ENCODE measurements at regions not wholly inside any gene's neighbourhood (a gene's known extent, or its start where the extent isn't known, plus 50 kb on each side); places are given as distances from the start of the nearest gene placed in this dataset.

DNA sequence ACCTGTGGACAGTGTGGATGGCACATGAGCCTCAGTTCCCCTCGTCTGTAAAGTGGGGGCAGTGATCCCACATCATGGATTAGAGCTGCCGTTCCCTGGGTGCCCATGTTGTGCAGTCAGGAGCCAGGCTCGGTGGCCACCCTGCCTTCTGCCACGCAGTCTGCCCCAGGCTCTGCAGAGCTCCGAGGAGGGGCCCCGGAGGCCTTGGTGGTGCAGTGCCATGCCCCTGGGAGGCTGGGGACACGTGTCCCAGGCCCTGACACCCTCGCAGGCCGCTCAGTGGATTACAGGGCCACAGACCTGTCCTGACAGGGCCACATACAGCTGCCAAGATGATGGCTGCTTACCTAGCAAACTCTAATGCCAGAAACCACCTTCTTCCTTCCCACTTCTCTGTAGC is 59.7 kb upstream of the ZNF469 start:
- no peaks in the 10 kb centered on the region for H3K4me1 Mint-ChIP-seq
- H3K36me3 Mint-ChIP-seq, result peaks cover 6% of the 10 kb centered on the region
- no peaks in the 10 kb centered on the region for H3K27me3 Mint-ChIP-seq (ENCODE audit: low read depth)
- ATAC-seq (no peak), DNase-seq (ENCODE audit: low spot score) (no peak)
- H3K9me3 Mint-ChIP-seq, result peaks cover 8% of the 10 kb centered on the region
- TF ChIP-seq, protein P1, sequence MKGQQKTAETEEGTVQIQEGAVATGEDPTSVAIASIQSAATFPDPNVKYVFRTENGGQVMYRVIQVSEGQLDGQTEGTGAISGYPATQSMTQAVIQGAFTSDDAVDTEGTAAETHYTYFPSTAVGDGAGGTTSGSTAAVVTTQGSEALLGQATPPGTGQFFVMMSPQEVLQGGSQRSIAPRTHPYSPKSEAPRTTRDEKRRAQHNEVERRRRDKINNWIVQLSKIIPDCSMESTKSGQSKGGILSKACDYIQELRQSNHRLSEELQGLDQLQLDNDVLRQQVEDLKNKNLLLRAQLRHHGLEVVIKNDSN (CRISPR knock-in tag; IDR thresholded peaks at IDR 0.05), result no peak
- TF ChIP-seq ZNF396 (CRISPR knock-in tag; IDR thresholded peaks at IDR 0.05; ENCODE audit: borderline replicate concordance) (no peak), ETV6 (CRISPR knock-in tag; IDR thresholded peaks at IDR 0.05) (no peak), NFATC4 (CRISPR knock-in tag; IDR thresholded peaks at IDR 0.05) (no peak), ATF1 (CRISPR knock-in tag; IDR thresholded peaks at IDR 0.05) (no peak), NFYB (CRISPR knock-in tag; conservative IDR thresholded peaks at IDR 0.05; ENCODE audit: low read depth) (no peak), MYBL2 (CRISPR knock-in tag; IDR thresholded peaks at IDR 0.05) (no peak), TCF7 (CRISPR knock-in tag; IDR thresholded peaks at IDR 0.05; ENCODE audit: low read depth) (no peak), ZNF232 (CRISPR knock-in tag; IDR thresholded peaks at IDR 0.05) (no peak), SMAD3 (CRISPR knock-in tag; IDR thresholded peaks at IDR 0.05; ENCODE audit: borderline replicate concordance) (no peak)
- TF ChIP-seq, protein P2, sequence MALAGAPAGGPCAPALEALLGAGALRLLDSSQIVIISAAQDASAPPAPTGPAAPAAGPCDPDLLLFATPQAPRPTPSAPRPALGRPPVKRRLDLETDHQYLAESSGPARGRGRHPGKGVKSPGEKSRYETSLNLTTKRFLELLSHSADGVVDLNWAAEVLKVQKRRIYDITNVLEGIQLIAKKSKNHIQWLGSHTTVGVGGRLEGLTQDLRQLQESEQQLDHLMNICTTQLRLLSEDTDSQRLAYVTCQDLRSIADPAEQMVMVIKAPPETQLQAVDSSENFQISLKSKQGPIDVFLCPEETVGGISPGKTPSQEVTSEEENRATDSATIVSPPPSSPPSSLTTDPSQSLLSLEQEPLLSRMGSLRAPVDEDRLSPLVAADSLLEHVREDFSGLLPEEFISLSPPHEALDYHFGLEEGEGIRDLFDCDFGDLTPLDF (CRISPR knock-in tag; IDR thresholded peaks at IDR 0.05), result no peak
- TF ChIP-seq, protein P3, sequence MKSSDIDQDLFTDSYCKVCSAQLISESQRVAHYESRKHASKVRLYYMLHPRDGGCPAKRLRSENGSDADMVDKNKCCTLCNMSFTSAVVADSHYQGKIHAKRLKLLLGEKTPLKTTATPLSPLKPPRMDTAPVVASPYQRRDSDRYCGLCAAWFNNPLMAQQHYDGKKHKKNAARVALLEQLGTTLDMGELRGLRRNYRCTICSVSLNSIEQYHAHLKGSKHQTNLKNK (CRISPR knock-in tag; IDR thresholded peaks at IDR 0.05), result no peak
- CTCF ChIA-PET, result no interaction called here
- POLR2A ChIA-PET, result no interaction called here
- no peak overlapping the region for H3K4me3 Mint-ChIP-seq
- H3K27ac Mint-ChIP-seq, result no peak overlapping the region

DNA sequence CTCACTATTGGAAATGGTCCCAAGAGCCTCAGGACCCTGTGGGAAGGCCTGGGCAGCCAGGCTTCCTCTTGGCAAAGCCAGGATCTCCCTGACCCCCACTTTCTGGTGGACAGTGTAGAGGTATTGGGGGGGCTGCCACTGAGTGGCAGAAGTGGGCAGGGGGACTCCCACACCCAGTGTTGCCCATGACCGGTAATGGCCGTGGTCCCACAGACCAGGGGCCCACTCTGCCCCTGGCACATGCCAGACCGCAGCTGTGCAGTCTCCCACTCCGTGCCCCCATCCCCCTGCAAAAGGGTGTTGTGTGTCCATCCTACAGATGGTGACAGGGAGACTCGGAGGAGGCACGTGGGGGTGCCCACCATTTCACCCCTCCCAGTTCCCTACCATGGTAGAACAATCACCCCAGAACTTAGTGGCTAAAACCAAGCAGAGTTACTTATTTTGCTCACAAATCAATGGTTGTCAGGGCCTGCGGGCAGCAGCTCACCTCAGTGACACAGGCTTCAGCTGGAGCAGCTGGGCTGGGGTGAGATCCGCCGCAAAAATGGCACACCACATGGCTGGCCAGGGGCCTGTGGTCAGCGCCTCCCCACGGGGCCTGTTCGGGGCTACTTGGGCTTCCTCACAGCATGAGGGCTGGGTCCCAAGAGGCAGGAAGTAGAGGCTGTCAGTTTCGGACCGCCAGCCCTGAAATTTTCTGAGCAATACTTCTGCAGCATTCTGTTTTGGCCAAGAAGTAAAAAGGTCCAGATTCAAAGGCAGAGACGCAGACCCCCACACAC is 59.0 kb upstream of the ZNF469 start:
- no peaks in the 10 kb centered on the region for H3K27me3 Mint-ChIP-seq (ENCODE audit: low read depth)
- DNase-seq (ENCODE audit: low spot score) (no peak), ATAC-seq (no peak)
- H3K27ac Mint-ChIP-seq, result no peak overlapping the region
- ChIA-PET CTCF (no interaction called here), POLR2A (no interaction called here)
- no peak overlapping the region for H3K4me3 Mint-ChIP-seq
- no peaks in the 10 kb centered on the region for H3K4me1 Mint-ChIP-seq
- peaks cover 6% of the 10 kb centered on the region for H3K36me3 Mint-ChIP-seq
- peaks cover 8% of the 10 kb centered on the region for H3K9me3 Mint-ChIP-seq
- TF ChIP-seq, protein P4, sequence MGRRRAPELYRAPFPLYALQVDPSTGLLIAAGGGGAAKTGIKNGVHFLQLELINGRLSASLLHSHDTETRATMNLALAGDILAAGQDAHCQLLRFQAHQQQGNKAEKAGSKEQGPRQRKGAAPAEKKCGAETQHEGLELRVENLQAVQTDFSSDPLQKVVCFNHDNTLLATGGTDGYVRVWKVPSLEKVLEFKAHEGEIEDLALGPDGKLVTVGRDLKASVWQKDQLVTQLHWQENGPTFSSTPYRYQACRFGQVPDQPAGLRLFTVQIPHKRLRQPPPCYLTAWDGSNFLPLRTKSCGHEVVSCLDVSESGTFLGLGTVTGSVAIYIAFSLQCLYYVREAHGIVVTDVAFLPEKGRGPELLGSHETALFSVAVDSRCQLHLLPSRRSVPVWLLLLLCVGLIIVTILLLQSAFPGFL (CRISPR knock-in tag; IDR thresholded peaks at IDR 0.05; ENCODE audit: borderline replicate concordance), result no peak
- TF ChIP-seq TEAD4 (CRISPR knock-in tag; IDR thresholded peaks at IDR 0.05) (no peak), RORB (CRISPR knock-in tag; IDR thresholded peaks at IDR 0.05) (no peak), NR1H2 (CRISPR knock-in tag; IDR thresholded peaks at IDR 0.05) (no peak), ZBTB21 (CRISPR knock-in tag; IDR thresholded peaks at IDR 0.05; ENCODE audit: borderline replicate concordance) (no peak), EMX1 (CRISPR knock-in tag; IDR thresholded peaks at IDR 0.05) (no peak), PRRX2 (CRISPR knock-in tag; IDR thresholded peaks at IDR 0.05) (no peak), ELF4 (CRISPR knock-in tag; IDR thresholded peaks at IDR 0.05; ENCODE audit: low read depth) (no peak), MXD4 (CRISPR knock-in tag; IDR thresholded peaks at IDR 0.05; ENCODE audit: borderline replicate concordance) (no peak)
- TF ChIP-seq, protein P5, sequence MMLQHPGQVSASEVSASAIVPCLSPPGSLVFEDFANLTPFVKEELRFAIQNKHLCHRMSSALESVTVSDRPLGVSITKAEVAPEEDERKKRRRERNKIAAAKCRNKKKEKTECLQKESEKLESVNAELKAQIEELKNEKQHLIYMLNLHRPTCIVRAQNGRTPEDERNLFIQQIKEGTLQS (CRISPR knock-in tag; conservative IDR thresholded peaks at IDR 0.05), result no peak
- TF ChIP-seq, protein P6, sequence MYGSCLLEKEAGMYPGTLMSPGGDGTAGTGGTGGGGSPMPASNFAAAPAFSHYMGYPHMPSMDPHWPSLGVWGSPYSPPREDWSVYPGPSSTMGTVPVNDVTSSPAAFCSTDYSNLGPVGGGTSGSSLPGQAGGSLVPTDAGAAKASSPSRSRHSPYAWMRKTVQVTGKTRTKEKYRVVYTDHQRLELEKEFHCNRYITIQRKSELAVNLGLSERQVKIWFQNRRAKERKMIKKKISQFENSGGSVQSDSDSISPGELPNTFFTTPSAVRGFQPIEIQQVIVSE (CRISPR knock-in tag; IDR thresholded peaks at IDR 0.05; ENCODE audit: borderline replicate concordance), result no peak
- TF ChIP-seq, protein P7, sequence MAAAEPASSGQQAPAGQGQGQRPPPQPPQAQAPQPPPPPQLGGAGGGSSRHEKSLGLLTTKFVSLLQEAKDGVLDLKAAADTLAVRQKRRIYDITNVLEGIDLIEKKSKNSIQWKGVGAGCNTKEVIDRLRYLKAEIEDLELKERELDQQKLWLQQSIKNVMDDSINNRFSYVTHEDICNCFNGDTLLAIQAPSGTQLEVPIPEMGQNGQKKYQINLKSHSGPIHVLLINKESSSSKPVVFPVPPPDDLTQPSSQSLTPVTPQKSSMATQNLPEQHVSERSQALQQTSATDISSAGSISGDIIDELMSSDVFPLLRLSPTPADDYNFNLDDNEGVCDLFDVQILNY (CRISPR knock-in tag; IDR thresholded peaks at IDR 0.05), result no peak
- TF ChIP-seq, protein P8, sequence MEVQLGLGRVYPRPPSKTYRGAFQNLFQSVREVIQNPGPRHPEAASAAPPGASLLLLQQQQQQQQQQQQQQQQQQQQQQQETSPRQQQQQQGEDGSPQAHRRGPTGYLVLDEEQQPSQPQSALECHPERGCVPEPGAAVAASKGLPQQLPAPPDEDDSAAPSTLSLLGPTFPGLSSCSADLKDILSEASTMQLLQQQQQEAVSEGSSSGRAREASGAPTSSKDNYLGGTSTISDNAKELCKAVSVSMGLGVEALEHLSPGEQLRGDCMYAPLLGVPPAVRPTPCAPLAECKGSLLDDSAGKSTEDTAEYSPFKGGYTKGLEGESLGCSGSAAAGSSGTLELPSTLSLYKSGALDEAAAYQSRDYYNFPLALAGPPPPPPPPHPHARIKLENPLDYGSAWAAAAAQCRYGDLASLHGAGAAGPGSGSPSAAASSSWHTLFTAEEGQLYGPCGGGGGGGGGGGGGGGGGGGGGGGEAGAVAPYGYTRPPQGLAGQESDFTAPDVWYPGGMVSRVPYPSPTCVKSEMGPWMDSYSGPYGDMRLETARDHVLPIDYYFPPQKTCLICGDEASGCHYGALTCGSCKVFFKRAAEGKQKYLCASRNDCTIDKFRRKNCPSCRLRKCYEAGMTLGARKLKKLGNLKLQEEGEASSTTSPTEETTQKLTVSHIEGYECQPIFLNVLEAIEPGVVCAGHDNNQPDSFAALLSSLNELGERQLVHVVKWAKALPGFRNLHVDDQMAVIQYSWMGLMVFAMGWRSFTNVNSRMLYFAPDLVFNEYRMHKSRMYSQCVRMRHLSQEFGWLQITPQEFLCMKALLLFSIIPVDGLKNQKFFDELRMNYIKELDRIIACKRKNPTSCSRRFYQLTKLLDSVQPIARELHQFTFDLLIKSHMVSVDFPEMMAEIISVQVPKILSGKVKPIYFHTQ (CRISPR knock-in tag; IDR thresholded peaks at IDR 0.05), result no peak
- TF ChIP-seq, protein P9, sequence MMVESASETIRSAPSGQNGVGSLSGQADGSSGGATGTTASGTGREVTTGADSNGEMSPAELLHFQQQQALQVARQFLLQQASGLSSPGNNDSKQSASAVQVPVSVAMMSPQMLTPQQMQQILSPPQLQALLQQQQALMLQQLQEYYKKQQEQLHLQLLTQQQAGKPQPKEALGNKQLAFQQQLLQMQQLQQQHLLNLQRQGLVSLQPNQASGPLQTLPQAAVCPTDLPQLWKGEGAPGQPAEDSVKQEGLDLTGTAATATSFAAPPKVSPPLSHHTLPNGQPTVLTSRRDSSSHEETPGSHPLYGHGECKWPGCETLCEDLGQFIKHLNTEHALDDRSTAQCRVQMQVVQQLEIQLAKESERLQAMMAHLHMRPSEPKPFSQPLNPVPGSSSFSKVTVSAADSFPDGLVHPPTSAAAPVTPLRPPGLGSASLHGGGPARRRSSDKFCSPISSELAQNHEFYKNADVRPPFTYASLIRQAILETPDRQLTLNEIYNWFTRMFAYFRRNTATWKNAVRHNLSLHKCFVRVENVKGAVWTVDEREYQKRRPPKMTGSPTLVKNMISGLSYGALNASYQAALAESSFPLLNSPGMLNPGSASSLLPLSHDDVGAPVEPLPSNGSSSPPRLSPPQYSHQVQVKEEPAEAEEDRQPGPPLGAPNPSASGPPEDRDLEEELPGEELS (CRISPR knock-in tag; IDR thresholded peaks at IDR 0.05), result no peak

Data from WTC11 (cell line).